NCI-H345 treated with DMSO at 0.1 percent for 48 hours (cell line): ENCODE measurements at regions not wholly inside any gene's neighbourhood (a gene's known extent, or its start where the extent isn't known, plus 50 kb on each side); places are given as distances from the start of the nearest gene placed in this dataset.
A peak's percentile ranks its signal among the peaks of the same experiment; 100 is the strongest.

Experiments used
- DNase-seq: peaks from one replicate; lab custom pipeline; 2025; ENCODE audit not compliant: unreplicated experiment; lab: John Stamatoyannopoulos, UW

DNA sequence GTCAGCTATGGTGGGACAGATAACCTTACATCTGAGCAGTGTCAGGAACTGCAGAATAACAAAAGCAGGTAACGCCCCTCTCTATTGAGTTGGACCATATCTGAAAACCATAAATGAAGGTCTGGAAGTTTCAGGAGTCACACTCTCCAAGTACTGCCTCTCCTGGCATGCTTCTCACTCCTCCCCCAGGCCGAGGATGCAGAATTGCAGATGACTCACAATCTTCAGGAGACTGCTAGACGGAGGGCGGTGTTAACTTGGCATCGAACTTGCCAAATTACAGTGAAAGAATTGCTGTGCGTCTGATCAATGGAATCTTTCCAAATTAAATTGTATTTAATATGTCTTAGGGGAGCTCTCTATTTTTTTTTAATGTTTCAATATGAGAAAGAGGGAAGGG is 67.1 kb upstream of the TRIM2 start:
- no peak for DNase-seq

DNA sequence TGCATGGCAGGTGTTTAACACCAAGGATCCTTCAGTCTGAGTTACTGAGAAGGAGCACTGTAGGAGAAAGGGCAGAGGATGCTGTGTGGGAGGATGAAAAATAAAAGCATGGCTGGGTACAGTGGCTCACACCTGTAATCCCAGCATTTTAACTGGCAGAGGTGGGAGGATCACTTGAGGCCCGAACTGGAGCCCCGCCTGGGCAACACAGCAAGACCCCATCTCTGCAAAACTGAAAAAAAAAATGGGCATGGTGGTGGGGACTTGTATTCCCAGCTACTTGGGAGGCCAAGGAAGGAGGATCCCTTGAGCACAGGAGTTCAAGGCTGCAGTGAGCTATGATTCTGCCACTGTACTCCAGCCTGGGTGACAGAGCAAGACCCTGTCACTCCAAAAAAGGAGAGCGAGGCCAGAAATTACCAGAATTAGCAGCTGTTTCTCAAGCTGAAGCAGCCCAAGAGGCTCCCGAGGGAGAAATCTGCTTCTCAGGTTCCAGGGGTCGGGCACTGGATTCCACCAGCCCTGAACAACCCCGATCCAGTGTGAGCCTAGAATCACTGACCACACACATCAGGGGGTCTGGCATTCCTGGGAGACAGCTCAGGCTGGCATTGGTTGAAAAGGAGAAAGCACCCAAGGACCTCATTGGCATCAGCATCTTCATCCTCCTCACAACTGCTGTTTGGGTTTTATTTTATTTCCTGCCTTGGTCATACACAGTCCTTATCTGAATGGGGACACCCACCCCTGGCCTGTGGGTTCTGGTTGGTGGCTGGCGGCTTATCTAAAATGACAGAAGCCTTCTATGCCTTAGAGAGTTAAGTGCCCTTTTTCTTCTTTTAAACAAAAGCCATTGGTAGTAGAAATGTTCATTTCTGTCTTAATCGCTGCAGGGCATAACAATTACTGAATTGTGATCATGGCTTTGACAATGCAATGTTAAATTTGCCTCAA is 66.3 kb upstream of the TRIM2 start:
- DNase-seq = no peak

DNA sequence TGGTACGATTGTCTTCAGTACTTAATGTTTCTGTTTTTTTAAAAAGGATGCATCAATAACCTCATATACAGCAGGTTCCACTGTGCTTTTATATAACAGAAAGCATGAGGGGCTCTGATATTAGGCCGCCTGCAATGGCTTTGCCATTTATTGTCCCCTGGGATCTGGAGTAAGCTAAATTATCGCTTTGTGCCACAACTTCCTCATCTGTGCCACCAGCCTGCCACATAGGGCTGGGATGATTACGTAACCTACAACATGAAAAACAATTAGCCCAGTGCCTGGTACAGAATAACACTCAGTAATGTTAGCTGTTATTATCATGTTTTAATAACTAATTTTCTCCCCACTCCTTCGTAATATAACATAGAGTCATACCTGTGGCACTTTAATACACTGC is 65.5 kb upstream of the TRIM2 start:
- DNase-seq = no peak

DNA sequence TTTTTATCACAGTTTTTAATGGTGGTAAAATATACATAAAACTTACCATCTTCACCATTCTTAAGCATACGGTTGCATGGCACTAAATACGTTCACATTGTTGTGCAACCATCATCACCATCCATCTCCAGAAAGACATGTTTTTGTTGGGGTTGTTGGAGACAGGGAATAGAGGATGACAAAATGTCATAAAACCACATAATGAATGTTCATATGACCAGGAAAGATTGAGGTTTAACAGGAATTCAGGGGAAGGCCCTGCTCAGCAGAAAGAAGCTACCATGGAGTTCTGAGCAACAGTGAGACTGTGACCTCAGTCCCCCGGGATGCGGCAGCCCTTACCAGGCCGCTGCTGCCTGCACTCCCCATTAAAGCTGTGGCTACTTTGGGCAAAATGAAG is 63.9 kb upstream of the TRIM2 start:
- no peak for DNase-seq

DNA sequence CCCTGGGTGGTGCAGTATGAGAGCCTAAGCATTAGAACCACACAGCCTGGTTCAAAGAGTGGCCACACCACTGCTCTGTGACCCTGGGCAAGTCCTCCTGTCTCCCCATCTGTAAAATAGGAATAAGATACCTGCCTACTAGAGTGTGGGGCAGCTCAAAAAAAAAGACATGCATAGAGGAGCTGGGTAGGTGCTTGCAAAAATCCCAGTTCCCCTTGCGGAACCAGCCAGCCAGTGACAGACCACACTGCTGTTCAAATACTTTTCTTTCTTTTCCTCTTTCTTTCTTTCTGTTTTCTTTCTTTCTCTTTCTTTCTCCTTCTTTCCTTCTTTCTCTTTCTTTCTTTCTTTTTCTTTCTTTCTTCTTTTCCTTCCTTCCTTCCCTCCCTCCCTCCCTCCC is 63.0 kb upstream of the TRIM2 start:
- DNase-seq = no peak

DNA sequence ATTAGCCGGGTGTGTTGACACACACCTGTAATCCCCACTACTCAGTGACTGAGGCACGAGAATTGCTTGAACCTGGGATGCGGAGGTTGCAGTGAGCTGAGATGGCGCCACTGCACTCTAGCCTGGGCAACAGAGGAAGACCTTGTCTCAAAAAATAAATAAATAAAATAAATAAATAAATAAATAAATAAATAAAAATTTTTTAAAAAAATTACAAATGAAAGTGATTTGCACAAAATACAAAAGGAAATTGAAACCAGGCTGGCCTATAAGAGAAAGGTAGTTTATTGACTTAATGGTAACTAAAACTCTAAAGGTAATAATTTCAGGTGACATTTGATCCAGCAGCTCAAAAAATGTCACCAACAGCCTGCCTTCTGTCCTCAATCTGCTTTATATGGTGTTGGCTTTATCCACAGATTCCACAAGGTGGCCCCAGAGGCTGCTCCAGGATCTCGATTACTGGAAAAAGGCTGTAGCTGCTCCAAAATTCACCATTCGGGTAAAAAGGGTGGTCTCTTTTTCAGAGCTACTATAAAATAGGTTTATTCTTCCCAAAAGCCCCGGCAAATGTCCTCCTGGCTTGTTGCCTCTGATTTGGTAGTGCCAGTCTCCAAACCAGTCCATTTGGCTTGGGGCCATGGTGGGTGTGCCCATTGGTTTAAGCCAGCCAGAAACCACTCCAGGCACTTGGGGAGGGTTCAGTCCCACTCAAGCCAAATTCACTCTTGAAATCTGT is 61.4 kb upstream of the TRIM2 start:
- DNase-seq = peak; percentile 72

DNA sequence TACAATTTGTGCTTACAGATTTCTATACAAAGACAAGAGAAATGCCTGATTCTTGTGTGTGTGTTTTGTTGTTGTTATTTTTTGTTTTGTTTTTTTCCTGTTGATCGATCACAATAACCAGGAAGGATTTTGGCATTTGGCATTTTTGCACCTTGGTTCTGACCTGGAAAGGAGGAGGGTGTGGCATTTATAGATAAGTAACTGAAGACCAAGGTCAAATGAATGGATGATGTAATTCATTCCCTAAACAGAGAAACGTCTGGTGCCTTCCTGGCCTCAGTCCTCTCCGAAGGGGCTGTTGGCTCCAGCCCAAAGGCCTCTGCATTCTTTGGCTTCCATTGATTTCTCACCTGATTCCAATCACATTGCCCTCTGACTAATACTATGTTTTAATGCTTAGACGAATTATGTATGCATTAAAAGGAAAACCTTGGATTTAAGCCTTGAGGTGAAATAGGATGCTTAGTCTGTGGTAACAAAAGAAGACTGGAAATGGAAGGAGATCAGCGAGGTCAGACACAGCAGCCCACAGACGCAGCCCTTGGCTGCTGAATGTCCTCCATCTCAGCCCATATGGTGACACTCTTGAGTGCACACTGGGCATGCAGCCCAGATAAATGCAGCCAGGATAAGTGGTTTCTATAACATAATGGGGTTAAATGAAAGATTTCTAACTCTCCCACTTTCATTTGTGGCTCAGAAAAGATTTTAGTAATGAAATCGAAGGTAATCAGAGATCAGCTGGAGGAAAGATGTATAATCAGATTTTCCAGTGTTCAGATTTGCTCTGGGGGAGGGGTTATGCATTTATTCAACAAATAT is 60.5 kb upstream of the TRIM2 start:
- DNase-seq = no peak

DNA sequence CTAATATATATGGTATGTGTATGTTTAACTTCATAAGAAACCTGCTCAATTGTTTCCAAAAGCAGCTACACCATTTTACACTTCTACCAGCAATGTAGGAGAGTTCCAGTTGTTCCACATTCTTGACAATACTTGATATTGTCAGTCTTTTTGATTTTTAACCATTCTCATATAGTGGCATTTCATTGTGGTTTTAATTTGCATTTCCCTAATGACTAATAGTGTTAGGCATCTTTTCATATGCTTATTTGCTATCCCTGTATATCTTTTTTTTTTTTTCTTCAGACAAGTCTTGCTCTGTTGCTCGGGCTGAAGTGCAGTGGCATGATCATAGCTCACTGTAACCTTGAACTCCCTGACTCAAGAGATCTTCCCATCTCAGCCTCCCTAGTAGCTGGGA is 58.2 kb upstream of the TRIM2 start:
- DNase-seq = no peak

DNA sequence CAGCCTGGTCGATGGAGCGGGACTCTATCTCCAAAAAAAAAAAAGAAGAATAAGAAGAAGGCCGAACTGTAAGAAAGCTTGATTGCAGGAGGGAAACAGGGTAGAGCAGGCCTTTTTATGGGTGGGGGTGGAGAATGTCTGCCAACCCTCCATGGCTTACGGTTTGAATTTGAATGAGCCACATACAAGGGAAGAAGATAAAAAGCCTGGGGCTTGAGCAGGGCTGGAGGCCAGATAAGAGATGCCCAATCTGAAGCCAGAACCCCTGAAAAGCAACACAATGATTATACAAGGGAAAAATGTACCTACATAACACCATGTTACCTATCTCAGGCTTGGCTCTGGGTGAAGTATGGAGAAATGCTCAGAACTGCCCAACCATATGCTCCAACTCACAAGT is 57.3 kb upstream of the TRIM2 start:
- DNase-seq = no peak

DNA sequence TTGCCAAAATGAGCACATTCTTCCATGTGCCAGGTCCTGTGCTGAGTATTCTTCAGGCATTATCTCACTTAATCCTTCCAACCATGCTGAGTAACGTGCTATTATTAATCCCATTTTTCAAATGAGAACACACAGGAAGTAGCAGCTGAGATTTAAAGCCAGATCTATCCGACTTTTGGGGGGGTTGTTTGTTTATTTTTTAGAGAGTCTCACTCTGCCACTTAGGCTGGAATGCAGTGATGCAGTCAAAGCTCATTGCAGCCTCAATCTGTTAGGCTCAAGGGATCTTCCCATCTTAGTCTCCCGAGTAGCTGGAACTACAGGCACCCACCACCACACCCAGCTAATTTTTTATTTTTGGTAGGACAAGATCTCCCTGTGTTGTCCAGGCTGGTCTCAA is 55.5 kb upstream of the TRIM2 start:
- DNase-seq = no peak

DNA sequence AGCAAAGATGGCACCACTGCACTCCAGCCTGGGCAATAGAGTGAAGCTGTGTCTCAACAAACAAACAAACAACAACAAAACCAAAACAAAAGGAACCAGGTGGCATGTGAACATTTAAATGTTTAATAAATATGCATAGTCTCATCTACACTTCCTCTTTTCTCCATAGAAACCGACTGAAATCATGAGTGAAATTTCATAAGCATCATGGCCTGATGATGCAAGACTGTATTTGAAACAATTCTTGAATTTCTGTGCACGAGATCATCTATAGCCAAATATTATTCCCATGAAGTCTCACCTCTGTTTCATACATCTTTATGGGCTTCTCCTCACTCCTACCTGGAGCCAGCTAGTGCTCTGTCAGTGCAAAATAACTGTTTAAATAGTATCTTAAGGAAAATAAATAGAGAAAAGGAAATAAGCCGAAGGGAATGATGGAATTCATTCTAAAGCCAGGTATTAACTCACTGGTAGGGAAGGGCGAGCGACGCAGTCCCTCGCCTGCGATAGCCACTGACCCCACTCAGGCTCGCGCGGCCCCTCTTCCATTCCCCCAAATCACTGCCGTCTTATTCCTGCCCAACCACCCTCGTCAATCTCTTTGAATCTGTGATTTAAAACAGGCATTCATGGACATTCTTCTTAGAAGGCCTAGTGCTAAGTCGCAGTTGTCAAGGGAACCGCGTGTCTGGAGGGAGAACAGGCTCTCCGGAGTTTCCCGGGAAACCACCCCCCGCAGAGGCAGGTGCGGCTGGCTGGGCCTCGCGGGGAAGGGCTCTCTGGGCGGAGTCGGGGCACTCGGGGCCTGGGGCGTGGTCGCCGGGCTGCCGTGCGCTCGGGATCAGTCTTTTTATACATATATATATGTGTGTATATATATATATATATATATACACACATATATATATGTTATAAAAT is 52.4 kb upstream of the TRIM2 start:
- DNase-seq = peak; percentile 62

DNA sequence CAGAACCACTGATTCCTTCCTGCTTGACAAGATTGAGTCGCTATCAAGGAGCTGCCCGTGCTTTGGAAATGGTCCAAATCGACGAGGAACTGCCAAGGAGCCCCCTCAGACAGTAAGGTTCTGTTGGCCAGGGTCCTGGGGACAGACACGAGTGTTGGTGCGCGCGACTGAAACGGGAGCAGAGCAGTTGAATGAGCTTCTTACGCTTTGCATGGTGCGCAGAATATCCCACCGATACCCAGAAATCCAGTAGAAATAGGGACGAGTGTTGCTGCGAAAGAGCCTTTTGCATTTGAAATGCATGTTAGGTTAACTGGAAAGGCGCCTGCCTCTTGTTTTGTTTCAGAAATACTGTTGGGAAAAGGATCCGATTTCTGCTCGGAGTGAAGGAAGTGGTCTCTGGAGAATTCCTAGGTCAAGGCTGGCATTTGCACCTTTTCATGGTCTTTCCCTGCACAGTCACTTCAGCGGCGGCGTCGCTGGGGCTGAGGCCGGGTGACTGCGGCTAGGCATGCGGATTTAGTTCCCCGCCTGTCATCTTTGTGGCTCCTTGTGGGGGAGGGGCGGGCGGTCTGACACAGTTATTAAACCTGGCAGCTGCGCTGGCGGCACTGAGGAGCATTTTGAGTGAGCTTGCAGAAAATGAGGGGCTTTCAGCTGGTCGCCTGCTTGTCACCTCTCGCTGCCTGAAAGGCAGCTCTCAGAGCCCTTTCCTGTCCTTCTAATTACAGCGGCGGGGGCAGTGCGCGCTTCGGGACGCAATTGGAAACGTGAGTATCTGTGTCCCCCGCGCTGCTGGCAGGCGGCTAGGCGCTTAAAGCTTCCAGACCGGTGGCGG is 51.5 kb upstream of the TRIM2 start:
- peak; percentile 75 for DNase-seq

DNA sequence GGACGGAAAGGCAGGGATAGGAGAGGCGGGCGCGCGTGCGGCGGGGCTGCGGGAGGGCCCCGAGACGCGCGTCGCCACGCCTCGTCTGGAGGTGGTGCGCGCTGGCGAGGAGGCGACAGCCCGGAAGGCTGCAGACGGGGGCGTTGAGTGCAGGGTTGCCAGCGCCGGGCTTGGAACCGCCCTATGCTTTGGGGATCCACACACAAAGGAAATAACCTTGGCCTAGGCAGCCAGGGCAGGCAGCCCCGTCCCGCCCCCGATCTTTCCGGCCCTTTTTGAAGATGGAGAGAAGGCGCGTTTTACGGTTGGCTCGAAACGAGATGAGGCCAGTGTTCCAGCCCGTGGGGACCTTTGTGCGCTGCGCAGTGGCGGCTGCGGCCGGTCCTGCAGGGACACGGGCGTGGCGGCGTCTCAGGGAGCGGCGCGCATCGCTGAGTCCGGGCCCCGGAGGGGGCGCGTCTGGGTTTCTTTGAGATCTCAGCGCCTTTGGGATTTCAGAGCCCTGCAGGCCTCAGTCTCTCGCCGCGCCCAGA is 50.8 kb upstream of the TRIM2 start:
- peak; percentile 75 for DNase-seq

DNA sequence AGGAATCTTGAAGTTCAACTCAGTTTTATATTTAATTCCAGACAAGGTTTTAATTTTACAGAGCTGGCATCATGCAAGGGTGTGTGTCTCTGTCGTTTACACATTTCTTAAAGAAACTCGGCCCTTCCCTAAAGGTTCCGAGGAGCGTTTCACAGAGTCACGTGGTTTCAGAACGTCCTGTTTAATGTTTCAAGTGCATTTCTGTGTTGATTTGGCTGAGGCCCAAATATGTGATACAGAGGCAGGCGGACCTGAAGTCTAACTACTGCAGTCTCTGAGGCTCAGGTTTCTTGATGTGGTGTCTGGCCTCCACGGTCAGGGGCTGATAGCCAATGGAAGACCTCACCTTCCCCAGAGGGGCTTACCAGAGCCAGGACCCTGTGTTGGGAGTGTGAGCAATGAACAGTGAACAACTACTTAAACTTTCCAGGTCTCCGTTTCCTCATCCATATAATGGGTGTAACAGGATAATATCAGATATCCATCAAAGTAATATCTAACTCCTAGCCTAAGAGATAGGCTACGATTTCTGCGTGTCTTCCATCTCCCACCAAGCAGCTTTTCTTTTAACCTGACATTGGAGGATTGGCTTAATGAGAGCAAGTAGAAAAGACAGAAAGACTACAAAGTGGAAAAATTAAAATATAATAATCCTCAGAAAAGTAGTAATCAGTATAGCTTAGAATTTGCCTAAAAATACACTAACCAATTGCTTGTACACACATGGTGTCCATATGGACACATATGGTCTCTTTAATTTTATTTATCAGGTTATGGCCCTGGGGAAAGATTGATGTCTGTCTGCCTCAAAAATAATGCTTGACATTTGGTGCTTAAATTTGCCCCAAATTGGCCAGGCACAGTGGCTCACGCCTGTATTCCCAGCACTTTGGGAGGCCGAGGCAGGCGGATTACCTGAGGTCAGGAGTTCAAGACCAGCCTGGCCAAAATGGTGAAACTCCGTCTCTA is 50.0 kb upstream of the TRIM2 start:
- DNase-seq = no peak
